ENCODE measurements at regions not wholly inside any gene's neighbourhood (a gene's known extent, or its start where the extent isn't known, plus 50 kb on each side); places are given as distances from the start of the nearest gene placed in this dataset.

- no peak overlapping the region for H3K23ac ChIP-seq (ENCODE audit: insufficient read length, low read depth, low read length)
- H3K56ac ChIP-seq (ENCODE audit: insufficient read length, low read depth, low read length): no peak overlapping the region
- H3K27me3 ChIP-seq (ENCODE audit: insufficient read depth, low read length): no peaks in the 10 kb centered on the region
- H4K8ac ChIP-seq (replicated peaks; ENCODE audit: insufficient read length, low read depth, low read length): no peak overlapping the region
- no peak overlapping the region for H3K27ac ChIP-seq (ENCODE audit: insufficient read length, low read depth, low read length)
- no peaks in the 10 kb centered on the region for H4K20me1 ChIP-seq (ENCODE audit: control insufficient read depth, insufficient read depth, insufficient read length)
- no peaks in the 10 kb centered on the region for H3K79me2 ChIP-seq (ENCODE audit: insufficient read depth, low read length)
- H2BK12ac ChIP-seq (ENCODE audit: insufficient read length, low read depth, low read length): no peak overlapping the region
- Mint-ChIP-seq H3K4me3 (no peak overlapping the region), H3K4me1 (no peaks in the 10 kb centered on the region), H3K36me3 (ENCODE audit: insufficient read depth in 1 of 3, low read depth in 3 of 3) (no peaks in the 10 kb centered on the region), H3K27ac (no peak overlapping the region), H3K9me3 (no peaks in the 10 kb centered on the region), H3K27me3 (ENCODE audit: low read depth) (no peaks in the 10 kb centered on the region)
- no peak overlapping the region for H3K14ac ChIP-seq (ENCODE audit: insufficient read depth, low read length)
- H2AFZ ChIP-seq (ENCODE audit: low read length): no peak overlapping the region
- H3K9ac ChIP-seq (ENCODE audit: extremely low read depth, insufficient read length, low read length): no peak overlapping the region
- no peak overlapping the region for H3T11ph ChIP-seq (ENCODE audit: low read length)
- no peaks in the 10 kb centered on the region for H3K9me3 ChIP-seq (ENCODE audit: control insufficient read depth, low read depth, low read length)
- H3K4me1 ChIP-seq (ENCODE audit: insufficient read depth, low read length): no peaks in the 10 kb centered on the region
- H2BK120ac ChIP-seq (ENCODE audit: low read depth, low read length, poor library complexity, severe bottlenecking): no peak overlapping the region
- H2AK5ac ChIP-seq (ENCODE audit: insufficient read length, low read length): no peak overlapping the region
- no peak overlapping the region for H3K18ac ChIP-seq (ENCODE audit: insufficient read length, low read depth, low read length)
- no peak overlapping the region for H3K4me2 ChIP-seq (ENCODE audit: insufficient read depth, insufficient read length, low read length)
- no peak overlapping the region for H2BK20ac ChIP-seq (ENCODE audit: low read depth, low read length, poor library complexity, severe bottlenecking)
- no peaks in the 10 kb centered on the region for H3K79me1 ChIP-seq (ENCODE audit: insufficient read depth, low read depth, low read length, poor library complexity, severe bottlenecking)
- no peak overlapping the region for H4K5ac ChIP-seq (ENCODE audit: insufficient read length, low read depth, low read length)
- no peak overlapping the region for H2BK15ac ChIP-seq (ENCODE audit: low read depth, low read length)
- no peak overlapping the region for H3K4ac ChIP-seq (ENCODE audit: low read depth, low read length)
- no peaks in the 10 kb centered on the region for H3K23me2 ChIP-seq (ENCODE audit: insufficient read length, low read depth, low read length, poor library complexity, severe bottlenecking)
- DNase-seq: no peak
- TF ChIP-seq CTCF (conservative IDR thresholded peaks at IDR 0.05): no peak
- WGBS (ENCODE audit: extremely low coverage, insufficient read length, low lambda C conversion rate): no CpG with 5 or more reads among the region's 4 CpGs
- H2BK5ac ChIP-seq (ENCODE audit: insufficient read length, low read length): no peak overlapping the region
- no peak overlapping the region for H4K91ac ChIP-seq (ENCODE audit: insufficient read length, low read depth, low read length)
These were observed 170.8 kb upstream of the ADAMTS16 start for GRCh38 chr5:4969351-4969750.

Measured in H9 (cell line).